ENCODE measurements at regions not wholly inside any gene's neighbourhood (a gene's known extent, or its start where the extent isn't known, plus 50 kb on each side); places are given as distances from the start of the nearest gene placed in this dataset.

DNA sequence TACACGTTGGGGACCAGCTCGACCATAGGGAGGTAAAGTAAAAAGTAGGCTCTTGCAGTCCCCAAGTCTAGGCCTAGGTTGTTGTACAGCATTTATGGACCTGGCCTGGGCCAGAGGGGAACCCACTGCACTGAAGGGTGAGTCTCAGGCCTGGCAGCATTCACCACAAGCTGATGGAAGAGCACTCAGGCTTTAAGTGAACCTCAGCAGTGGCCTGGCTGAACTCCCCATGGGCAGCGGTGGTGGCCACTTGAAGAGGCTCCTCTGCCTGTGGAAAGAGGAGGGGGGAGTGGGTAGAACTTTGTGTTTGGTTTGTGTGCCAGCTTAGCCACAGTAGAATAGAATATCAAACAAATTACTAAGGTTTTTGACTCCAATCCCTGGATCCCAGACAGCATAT, 176.2 kb upstream of the PRMT6 start:
- no peak for DNase-seq
- peaks cover 0 to 1% (median 0%) of the 10 kb centered on the region in 3 donors for H3K27me3 Mint-ChIP-seq (ENCODE audit: low read depth in 3 of 3)
- H3K9me3 Mint-ChIP-seq: peaks cover 0 to 12% (median 5%) of the 10 kb centered on the region in 7 donors
- WGBS (ENCODE audit: insufficient coverage): 70% methylated on average over 2 of the region's 3 CpGs
- Histone ChIP-seq H3K27me3 (ENCODE audit: control insufficient read depth in 2 of 2, insufficient read depth in 2 of 2, low read length in 2 of 2) (no peaks in the 10 kb centered on the region), H3K79me2 (ENCODE audit: insufficient read depth, low read length) (no peaks in the 10 kb centered on the region), H3K9ac (ENCODE audit: insufficient read depth, low read length, poor library complexity, severe bottlenecking) (no peak overlapping the region), H3K4me2 (replicated peaks; ENCODE audit: extremely low read depth, low read length, poor library complexity, severe bottlenecking) (no peak overlapping the region), H4K20me1 (ENCODE audit: insufficient read depth, low read length) (no peaks in the 10 kb centered on the region), H2AFZ (ENCODE audit: insufficient read depth, low read depth, low read length, poor library complexity, severe bottlenecking) (no peak overlapping the region), H3K4me1 (ENCODE audit: control insufficient read depth in 1 of 2, insufficient read depth in 2 of 2, low read length in 2 of 2) (no peaks in the 10 kb centered on the region), H3K9me3 (replicated peaks in 1 of 2; ENCODE audit: control insufficient read depth in 1 of 2, insufficient read depth in 1 of 2, low read length in 2 of 2) (peaks cover 5 to 16% of the 10 kb centered on the region in 2 donors), H3K4me3 (replicated peaks in 1 of 3; ENCODE audit: low read depth in 2 of 3, low read length in 3 of 3) (no peak overlapping the region), H3K27ac (ENCODE audit: low read depth in 1 of 2, low read length in 2 of 2) (no peak overlapping the region), H3K36me3 (replicated peaks in 1 of 2; ENCODE audit: control insufficient read depth in 1 of 2, insufficient read depth in 2 of 2, low read length in 2 of 2) (no peaks in the 10 kb centered on the region)
- H3K4me3 Mint-ChIP-seq: no peak overlapping the region
- H3K36me3 Mint-ChIP-seq: no peaks in the 10 kb centered on the region
- TF ChIP-seq CTCF (IDR thresholded peaks at IDR 0.05): no peak
- intact Hi-C loops (cut with micrococcal nuclease): no loop called here
- H3K4me1 Mint-ChIP-seq: no peaks in the 10 kb centered on the region
- H3K27ac Mint-ChIP-seq: no peak overlapping the region

- Histone ChIP-seq H3K9me3 (replicated peaks in 1 of 2; ENCODE audit: control insufficient read depth in 1 of 2, insufficient read depth in 1 of 2, low read length in 2 of 2) (peaks cover 0 to 13% of the 10 kb centered on the region in 2 donors), H3K9ac (ENCODE audit: insufficient read depth, low read length, poor library complexity, severe bottlenecking) (no peak overlapping the region), H2AFZ (ENCODE audit: insufficient read depth, low read depth, low read length, poor library complexity, severe bottlenecking) (no peak overlapping the region), H3K4me2 (replicated peaks; ENCODE audit: extremely low read depth, low read length, poor library complexity, severe bottlenecking) (no peak overlapping the region), H3K27me3 (ENCODE audit: control insufficient read depth in 2 of 2, insufficient read depth in 2 of 2, low read length in 2 of 2) (no peaks in the 10 kb centered on the region), H3K27ac (ENCODE audit: low read depth in 1 of 2, low read length in 2 of 2) (no peak overlapping the region), H3K4me1 (ENCODE audit: control insufficient read depth in 1 of 2, insufficient read depth in 2 of 2, low read length in 2 of 2) (no peaks in the 10 kb centered on the region), H3K36me3 (replicated peaks in 1 of 2; ENCODE audit: control insufficient read depth in 1 of 2, insufficient read depth in 2 of 2, low read length in 2 of 2) (no peaks in the 10 kb centered on the region), H3K4me3 (replicated peaks in 1 of 3; ENCODE audit: low read depth in 2 of 3, low read length in 3 of 3) (no peak overlapping the region), H3K79me2 (ENCODE audit: insufficient read depth, low read length) (no peaks in the 10 kb centered on the region), H4K20me1 (ENCODE audit: insufficient read depth, low read length) (no peaks in the 10 kb centered on the region)
- Mint-ChIP-seq H3K27ac (no peak overlapping the region), H3K27me3 (ENCODE audit: low read depth in 3 of 3) (peaks cover 0 to 1% (median 0%) of the 10 kb centered on the region in 3 donors), H3K4me1 (no peaks in the 10 kb centered on the region), H3K4me3 (no peak overlapping the region), H3K36me3 (no peaks in the 10 kb centered on the region), H3K9me3 (peaks cover 0 to 10% (median 5%) of the 10 kb centered on the region in 7 donors)
- intact Hi-C loops (cut with micrococcal nuclease): no loop called here
- no peak for TF ChIP-seq CTCF (IDR thresholded peaks at IDR 0.05)
- DNase-seq: no peak
Observed at GRCh38 chr1:106883208-106883607, 173.3 kb upstream of the PRMT6 start.
